GM03348 (cell line): ENCODE measurements at regions not wholly inside any gene's neighbourhood (a gene's known extent, or its start where the extent isn't known, plus 50 kb on each side); places are given as distances from the start of the nearest gene placed in this dataset.

ENCODE experiments used
- DNase-seq: peaks from one replicate; pipeline ENCODE4 v3.0.0; 2012; ENCODE audit warnings: low spot score

DNA sequence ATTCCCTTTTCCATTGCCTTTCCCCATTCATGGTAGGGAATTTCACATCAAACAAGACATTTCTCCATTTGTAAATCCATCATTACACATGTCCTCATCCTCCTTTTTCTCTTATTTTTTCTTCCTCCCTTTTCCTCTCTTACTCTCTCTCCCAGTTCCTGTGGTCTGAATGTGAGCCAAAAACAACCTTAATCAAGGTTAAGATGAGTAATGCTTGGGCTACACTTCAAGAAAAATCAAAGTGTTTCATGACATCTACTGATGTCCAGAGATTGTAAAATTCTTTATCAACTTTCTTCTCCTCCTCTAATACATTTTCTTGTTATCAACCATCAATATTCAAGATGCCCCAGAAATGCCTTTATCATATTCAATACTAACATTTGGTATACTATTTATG is 172.5 kb upstream of the PRNP start:
- no peak for DNase-seq

DNA sequence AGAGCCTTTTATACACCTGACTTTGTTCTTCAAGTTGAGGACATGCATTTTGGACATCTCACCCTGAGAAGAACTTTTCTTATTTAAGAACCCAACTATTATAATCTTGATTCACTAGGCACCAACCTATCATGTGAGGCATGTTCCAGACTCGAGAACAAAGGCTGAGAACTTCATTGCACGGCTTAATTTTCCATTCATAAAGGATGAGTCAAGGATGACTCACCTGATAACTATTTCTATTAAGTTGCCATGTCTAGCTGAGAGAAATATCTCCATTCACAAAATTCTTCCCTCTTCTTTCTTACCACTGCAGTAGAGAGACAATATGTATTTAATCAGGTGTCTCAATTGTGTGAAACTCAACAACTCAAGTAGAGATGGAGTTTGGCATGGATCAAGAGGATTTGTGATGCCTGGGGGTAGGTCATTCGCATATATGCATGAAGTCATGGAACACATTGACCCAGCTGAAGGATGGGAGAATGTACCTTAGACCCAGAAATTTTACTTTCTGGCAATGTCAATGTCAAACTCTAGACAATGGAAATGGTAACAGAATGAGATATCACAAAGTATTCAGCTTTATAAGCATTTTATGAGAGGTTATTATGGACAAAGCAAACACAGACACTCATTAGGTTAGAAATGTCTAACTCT is 173.2 kb upstream of the PRNP start:
- peak; percentile 70 for DNase-seq

DNA sequence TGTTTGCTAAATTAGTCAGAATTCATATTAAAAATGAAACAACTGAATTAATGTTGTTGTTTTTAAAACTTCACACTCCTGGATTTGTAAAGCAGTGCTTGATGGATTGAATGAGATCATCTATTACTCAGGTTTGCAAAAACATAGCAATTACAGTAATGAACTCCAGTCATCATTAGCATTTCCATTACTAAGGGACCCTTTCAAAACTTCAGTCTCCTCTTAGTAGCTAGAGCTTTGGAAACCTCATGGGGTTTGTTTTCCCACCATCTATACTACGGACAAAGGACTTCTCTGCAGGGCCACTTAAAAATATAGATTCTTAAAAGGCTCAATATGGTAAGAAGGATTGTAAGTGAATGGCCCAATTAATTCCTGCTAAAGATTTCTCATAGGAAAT is 174.5 kb upstream of the PRNP start:
- no peak for DNase-seq

DNA sequence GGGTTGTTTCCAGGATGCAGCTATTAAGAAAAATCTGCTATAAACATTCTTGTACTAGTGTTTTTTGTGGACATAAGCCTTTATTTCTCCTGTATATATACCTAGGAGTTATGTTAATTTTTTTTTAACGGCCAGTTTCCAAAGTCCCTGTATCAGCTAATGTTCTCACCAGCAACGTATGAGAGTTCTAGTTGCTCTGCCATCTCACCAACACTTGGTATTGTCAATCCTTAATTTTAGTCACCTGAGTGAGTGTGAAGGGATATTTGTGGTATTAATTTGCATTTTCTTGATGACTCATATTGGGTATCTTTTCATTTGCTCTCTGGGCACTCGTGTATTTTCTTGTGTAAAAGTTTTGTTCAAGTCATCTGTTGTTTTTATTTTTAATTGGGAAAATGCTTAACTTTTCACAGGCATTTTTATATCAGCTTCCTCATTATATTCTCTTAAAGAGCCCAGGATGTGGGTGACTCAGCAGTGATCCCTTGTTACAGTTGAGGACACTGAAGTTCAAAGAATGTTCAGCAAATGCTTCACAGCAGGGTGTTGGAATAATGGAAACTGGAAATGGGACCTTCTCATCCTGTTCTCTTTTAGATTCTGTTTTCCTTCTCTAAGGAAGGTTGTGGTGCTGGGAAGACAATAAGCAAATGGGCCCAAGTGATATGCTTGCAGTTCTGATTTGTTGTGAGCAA is 176.3 kb upstream of the PRNP start:
- DNase-seq = no peak

DNA sequence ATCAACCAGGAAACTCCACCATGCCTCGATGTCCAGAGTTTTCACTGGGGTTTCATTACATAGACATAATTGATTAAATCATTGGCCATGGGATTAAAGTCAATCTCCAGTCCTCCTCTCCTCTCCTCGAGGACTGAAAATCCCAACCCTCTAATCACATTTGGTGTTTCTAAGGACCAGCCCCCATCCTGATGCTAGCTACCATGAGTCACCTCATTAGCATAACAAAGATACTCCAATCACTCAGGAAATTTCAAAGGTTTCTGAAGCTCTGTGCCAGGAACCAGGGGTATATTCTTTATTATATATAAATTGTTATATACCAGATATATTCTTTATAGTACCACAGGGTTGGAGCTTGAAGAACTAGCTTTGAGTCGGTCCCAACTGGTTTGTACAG is 177.5 kb upstream of the PRNP start:
- DNase-seq = no peak

DNA sequence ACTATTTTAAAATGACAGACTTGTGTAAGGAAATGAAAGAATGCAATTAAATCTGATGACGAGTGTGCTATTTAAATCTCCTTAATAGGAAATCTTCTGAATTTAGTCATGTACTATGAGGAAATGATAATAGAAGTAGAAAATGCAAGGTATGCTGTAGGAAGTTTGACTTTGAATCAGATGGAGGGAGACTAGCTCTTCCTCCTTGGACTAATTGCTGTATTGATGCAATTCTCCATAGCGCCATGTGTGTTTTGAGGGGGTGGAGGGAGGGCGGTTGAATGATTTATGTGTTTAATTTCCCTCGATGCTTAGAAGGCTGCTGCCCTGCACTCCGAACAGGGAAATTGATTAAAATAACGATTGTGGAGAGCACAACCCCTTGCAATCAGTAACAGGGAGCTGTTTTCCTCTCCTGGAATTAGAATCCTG is 179.0 kb upstream of the PRNP start:
- peak; percentile 76 for DNase-seq

DNA sequence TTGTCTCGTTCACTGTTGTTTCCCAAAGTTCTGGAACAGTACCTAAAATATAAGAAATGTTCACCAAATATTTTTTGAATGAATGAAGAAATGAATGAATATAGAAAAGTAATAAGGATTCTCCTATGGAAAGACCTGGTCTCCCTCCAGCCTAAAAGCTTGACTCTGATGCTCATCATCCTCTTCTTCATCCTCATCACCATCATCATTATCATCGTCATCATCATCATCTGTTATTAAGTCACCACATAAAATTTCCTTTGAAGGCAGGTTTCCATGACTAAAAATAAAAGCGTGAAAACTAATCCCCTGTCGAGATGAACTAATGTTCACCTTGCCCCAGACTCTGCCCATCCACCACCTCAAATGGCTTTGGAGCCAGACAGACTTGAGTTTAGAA is 181.4 kb upstream of the PRNP start:
- DNase-seq = no peak

DNA sequence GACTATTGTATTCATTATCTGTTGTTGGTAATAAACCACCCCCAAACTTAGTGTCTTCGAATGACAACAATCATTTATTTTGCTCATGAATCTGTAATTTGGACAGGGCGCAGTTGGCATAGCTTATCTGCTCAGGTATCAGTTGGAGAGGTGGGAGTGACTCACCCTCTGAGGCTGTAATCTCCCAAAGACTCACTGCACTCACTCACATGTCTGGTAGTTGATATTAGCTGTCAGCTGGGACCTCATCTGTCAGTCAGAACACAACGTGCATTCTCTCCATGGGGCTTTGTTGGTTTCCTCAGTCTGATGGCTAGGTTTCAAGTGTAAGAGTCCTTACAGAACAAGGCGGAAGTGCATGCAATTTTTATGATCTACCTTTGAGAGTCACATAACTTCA is 183.5 kb upstream of the PRNP start:
- DNase-seq = no peak

DNA sequence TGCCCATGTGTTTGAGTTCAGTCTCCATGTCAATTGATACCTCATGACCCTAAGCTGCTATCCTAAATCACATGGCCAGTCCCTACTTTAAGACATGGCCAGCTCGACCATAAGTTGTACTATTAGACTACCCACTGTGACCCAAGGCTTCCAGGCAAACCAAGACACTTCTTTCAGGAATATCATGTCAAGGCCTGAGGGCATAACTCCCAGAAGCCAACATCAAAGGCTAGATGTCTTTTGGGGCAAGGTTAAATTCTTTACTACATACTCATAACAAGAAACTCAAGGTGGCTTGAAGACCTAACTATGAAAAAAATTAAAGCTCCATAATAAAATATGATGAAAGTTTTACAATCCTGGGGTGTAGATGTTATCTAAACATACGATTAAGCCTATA is 192.9 kb upstream of the PRNP start:
- DNase-seq = no peak

DNA sequence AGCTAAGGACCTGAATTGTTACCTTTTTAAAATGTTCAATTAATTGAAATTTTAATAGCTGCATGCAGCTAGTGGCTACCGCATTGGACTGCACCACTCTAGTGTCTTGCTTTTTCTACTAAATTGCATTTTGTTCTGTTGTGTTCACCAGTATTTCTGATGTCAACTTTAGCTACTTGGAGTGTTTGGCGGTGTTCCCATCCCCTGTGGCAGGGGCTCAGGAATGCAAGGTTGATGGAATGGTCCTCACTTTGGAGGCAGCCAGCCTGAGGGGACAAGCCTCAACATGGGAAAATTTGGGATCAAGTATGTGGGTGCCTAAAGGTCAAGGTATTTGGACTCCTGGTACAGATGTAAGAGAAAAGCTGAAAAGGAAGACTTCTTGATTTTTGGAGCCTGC is 194.6 kb upstream of the PRNP start:
- no peak for DNase-seq

DNA sequence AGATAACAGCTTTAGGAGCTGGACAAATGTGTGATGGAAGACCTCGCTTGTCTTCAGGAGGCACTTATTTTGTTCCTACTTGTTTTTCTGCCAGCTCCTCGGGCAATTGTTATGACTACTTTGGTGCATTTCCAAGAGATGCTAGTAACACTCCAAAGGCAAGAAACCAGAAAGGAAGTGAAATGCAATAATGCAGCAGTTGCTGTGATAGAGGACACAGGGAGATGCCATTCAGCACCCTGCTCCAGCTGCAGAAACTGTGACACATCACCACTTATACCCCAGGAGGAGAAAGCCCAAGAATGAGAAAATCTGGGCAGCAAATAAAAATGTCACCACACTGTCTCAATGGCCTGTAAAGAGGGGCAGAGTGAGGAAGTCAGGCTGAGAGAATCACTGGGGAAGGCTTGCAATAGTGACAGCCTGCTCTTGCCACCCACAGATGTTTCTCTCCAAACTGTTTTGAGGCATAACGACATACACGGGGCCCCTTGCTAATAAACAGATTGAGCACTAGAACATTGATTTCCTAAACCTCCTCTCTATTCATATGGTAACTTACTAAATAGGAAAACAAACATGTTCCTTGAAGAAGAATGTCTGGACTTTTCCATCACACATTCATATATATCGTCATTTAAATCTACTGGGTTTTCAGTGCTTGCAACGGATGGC is 195.5 kb upstream of the PRNP start:
- peak; percentile 43 for DNase-seq

DNA sequence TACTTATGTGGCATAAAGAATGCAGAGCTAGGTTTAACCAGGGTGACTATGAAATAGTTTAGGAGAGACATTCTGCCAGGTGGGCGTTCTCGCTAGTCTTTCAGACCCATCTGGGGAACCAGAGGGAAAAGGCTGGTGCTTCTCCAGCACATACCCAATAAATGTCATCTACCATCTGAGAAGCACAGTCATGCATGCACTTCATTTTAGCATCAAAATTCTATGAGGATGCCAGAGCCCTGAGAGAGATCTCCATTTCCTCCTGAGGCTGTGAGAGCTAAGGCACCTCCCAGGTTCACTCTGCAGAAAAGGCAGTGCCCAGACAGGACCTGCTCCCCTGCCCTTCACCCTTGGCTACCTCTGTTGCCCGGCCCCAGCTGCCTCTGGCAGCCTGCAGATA is 196.2 kb upstream of the PRNP start:
- no peak for DNase-seq

DNA sequence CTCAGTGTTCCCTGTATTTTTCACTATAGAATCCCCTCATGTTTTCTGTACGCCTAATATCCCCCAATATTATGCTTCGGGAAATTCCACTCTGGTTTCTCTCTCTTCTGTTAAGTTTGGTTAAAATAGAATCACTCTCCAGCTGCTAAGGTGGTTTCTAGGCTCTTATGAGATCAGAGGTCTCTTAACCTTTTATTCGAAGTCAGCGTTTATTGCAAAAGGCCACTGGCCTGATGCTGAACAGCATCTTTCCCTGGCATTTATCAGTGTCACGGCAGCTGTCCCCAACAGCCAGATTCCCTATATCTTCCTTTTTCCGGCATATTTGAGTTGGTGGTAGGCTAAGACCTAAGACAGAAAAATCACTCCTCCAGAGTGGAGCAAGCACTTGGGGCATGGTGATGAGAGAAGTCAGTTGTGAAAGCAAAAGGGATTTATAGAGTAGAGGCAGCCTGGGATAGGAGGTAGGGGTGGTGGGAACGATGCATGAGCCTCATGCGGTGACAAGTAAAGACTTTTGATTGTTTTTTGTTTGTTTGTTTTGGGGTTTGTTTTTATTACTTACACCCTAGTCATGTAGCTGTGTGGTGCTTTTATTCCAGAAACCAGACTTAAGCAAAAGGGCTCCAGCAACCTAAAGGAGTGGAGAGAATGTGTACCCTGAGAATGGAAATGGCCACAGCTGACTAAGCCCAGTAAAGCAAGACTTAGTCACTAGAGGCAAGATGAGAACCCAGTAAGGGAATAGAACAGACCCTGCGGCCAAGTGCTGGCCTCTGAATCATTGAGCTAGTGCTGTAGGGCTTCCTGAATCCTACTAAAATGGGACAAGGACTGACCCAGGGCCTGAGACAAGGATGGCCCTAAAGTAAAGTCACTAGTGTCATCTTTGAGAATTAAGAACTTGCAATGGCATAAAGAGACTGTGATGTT is 197.6 kb upstream of the PRNP start:
- peak; percentile 47 for DNase-seq

DNA sequence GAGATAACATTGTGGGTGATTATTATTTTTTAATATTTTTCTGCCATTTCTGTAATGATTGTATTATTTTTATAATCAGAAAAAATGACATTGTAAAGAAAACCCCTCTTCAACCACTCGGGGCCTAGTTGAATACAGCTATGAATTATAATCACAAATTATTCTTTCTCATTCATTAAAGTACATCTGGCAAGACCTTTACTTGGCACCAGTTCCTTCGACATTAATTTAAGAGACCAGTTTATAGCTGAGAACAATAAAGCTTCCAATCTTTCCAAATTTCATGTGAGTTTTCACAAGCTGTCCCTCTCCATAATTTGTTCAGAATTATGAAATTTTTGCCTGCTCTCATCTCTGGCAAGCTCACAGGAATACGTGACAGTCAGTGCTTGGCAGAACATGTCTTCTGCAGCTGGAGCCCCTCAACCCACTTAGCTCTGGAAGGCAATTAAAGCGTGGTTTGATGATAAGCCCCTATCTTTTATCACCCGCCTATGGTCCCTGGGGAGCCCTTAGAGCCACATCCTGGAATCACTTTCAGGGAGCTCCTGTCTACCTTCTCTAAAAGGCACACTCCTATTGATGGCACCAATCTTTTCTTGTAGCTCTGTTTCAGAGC is 201.8 kb upstream of the PRNP start:
- no peak for DNase-seq

DNA sequence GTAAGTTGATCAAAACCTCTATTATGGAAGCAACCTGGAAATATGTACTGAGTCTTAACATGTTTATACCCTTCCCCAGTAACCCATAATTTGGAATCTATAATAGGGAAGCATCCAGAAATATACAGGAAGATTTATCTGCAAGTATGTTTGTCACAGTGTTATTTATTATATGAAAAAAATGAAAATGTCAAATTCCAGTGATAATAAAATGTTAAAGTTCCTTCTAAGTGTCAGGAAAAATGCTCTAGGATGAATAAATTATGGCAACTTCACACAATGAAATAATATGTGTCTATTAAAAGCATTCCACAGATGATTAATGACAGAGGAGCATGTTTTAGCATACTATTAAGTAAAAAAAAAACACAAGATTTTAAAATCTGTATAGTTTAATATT is 202.3 kb upstream of the PRNP start:
- DNase-seq = no peak

DNA sequence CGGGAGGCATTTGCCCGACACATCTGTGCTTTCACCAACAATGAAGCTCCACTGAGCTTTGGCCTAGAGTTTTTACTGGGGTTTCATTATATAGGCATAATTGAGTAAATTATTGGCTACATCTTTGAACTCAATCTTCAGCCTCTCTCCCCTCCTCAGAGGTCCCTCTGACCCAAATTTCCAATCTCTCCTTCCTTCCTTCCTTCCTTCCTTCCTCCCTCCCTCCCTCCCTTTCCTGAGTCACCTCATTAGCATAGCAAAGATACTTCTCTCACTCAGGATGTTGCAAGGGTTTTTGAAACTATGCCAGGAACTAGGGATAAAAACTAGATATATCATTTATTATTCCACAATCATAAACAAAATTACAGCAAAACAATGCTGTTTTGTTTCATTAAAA is 202.8 kb upstream of the PRNP start:
- DNase-seq = peak; percentile 33

DNA sequence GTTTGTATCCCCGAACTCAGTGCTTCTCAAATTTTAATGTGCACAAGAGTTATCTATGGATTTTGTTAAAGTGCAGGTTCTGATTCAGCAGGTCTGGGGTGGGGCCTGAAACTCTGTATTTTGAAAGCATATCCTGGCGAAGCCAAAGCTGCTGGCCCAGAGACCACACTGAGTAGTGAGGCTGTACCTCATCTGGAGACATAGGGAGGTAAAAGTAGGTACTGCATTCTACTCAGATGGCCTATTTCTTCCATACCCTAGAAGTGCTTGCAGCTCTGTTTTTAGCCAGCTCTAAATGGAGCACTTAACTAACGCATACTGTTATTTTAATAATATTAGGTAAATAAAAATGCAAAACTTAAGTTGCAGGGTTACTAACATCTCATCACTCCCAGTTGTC is 206.2 kb upstream of the PRNP start:
- no peak for DNase-seq

DNA sequence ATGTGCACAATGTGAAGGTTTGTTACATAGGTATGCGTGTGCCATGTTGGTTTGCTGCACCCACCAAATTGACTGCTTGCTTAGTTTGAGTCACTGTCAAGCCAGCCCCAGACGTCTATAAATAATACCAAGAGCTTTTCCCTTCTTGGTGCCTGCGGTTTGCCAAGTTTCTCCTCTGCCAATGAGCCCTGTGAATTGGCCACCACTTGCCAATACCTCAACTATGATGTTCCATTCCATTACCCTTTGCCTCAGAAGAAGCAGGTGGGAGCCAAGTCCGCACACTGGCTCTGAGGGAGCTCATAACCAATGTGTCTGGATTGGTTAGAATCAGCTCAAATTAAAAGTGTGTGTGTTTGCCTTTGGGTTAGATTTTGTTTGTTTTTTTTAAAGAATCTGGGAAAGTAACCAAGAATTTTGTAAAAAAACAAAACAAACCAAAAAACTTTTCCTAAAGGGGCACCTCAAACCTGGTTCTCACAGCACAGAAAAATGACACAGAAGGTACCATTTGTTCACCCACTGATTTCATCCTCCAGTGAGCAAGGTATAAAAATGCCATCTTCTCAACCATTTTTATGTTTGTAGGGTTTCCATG is 209.3 kb upstream of the PRNP start:
- no peak for DNase-seq

DNA sequence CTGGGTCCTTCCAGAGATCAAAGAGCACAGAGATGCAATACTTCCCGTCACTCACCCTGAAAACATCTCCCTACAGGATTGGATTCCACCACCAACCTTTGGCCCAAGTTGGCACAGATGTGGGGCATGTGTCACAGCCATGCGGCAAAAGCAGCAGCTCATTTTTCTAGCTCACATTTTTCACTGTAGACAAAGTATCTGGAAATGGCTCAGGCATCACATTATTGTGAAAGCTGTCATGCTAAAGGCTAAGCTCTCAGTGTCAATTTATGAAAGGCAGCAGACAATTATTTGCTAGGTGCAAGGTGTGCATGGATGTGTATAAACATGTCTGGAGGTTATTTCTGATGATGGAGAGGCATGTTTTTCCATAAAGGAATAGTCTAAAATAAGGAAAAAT is 213.3 kb upstream of the PRNP start:
- DNase-seq = peak; percentile 37

DNA sequence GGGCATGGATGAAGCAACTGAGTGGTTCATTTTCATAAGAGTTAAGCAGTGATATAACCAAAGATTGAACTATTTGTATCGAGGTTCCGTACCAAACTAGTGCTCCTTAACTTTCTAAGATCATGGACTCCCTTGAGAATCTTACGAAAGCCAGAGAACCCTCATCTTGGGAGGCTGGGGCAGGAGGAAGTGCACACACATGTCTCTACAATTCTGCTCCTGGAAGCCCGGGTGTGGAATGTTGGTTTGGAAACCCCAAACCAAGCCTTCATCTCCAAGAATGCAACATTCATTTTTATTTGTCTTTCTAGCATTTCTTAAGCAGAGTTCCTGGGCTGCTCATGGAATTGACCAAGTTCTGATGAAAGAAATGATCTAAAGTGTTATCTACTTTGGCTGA is 215.0 kb upstream of the PRNP start:
- peak; percentile 63 for DNase-seq

DNA sequence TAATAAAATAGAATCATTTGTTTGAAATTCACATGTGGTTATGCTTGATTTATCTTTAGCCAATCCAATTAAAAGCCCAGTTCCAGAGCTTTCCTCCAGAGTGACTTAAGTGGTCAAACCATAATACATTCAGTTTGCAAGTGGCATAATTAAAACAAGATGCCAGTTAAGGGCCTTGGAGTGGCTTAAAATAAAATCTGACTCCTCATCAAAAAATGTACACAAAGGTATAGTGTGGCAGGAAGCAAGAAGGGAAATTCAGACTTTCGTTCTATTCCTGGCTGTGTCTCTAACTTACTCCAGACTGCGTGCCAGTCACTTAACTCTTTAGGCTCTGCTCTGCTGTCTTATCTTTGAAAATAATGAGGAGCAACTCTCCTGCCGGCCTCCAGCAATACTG is 215.9 kb upstream of the PRNP start:
- peak; percentile 52 for DNase-seq

DNA sequence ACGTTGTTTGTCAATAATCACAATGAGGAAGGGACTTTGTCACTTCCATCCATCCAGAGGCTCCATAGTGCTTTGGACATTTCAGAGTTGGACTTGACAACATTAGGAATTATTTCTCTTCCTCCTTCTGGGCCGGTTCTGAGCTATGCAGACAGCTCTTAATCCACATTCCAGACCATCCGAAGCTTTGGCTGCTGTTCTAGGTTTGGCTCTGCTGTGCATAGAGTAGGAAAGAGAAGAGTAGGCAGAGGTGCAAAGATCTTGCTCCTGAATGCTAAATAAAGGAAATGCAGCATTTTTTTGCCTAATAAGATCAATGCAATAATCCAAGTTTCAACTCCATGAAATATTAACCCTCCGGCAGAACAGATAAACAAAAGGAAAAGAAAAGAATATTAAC is 216.3 kb upstream of the PRNP start:
- DNase-seq = peak; percentile 12
